ENCODE measurements at regions not wholly inside any gene's neighbourhood (a gene's known extent, or its start where the extent isn't known, plus 50 kb on each side); places are given as distances from the start of the nearest gene placed in this dataset.

DNA sequence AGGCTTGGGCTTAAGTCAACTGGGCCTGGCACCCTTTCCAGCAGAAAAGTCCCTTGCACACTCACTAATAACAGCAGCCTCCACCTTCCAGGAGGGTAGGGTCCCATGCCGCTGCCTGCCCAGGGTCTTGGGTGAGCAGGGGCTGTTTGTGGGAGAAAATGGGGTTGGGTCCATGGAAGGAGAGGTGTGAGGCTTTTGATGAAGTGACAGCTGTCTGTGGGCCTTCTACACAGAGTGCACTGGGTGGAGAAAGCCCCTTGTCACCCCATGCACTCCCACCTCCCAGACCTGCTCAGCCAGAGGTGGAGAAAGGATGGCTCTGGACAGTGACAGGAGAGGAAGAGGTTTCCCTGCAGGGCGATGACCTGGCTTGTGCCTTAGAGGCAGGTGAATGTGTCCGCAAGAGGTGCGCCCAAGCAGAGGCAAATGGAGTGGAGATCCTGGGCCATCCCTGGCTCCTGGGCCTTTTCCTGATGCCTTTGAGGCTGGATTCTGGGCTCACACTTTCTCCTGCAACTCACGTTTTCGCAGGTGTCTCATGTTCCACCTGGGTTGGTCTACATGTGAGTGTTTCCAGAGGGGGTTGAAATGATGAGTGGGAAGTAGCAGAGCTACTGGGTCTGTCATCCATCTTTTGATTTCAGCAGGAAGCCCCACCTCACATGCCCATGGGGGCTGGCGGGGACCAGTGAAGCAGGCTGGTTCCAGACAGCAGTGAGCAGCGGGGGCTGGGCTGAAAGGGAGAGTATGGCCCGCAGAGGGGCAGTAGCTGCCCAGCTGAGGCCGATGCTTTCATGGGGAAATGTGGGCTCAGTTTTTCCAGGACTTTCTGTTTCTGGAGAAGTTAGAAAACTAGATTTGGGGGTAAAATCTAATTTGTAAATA lies 85.2 kb upstream of the PRR23E start:
- no peak for DNase-seq (ENCODE audit: low read depth)

DNA sequence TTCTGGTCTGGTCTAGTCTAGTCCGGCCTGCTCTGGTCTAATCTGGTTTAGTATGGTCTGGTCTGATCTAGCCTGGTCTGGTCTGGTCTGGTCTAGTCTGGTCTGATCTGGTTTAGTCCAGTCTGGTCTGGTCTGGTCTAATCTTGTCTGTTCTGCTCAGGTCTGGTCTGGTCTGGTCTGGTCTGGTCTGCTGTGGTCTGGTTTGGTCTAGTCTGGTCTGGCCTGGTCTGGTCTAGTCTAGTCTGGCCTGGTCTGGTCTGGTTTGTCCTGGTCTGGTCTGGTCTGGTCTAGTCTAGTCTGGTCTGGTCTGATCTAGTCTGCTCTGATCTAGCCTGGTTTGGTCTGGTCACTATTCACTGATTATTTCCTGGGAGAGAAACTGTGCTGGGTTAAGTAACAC lies 84.1 kb upstream of the PRR23E start:
- no peak for DNase-seq (ENCODE audit: low read depth)

DNA sequence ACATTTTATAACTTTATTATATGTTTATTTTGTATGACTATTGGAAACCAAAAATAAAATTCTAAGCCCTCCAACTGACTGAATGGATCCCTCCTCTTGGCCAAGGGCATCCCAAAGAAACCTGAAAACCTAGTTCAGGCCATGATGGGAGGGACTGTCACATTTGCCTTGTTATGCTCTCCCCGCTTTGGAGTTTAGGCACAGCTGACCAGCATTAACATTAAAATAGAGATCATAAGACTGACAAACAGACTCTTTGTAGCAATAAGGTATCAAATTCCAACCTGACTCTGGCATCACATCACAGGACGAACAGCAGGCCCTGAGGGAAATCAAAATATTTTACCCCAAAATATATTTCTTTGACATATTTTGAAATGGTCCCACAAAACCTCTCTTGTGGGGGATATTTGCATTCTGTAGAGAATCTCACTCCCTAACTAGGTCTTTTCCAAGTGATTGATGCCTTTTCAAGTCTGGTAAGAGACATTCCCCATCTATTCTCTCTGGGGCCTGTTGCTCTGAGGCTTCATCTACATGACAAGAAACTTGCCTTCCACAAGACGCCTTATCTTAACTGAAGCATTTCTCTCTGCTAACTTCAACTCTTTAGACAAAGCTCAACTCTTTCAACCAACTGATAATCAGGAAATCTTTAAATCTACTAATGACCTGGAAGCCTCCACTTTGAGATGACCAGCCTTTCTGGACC lies 81.8 kb upstream of the PRR23E start:
- no peak for DNase-seq (ENCODE audit: low read depth)

DNA sequence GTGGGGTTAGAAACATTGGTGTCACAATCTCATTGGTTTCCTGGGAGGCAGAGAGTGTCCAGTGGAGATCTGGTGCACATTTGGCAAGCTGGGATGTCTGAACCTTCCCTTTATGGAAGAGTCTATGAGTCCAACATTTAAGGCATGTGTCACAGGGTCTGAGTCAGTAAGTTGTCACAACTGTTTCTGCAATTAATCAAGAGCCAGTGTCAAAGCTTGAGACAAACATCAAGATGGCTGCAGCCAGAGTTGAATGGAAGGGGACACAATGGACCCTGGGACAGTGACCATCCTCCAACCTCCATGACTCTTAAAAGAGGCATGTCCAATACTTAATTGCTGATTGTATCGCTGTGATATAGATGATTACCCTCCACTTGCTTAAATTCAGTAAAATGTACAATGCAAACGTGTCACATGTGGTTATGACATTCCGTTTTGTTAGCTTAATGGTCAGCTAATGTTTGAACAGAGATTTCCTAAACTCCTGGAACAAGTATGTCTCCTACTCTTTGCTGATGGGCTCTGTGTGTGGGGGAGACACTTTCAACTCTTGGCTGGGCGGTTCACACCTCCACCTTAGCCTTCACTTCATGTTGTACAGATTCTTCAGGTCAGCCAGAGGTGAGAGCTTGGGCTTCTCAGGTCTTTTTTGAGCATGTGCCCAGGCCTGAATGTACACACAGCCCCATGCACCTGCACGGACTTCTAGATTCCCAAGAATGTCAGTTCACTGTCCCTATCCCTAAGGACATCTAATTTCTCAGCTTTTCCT lies 79.9 kb upstream of the PRR23E start:
- DNase-seq (ENCODE audit: low read depth), result no peak

DNA sequence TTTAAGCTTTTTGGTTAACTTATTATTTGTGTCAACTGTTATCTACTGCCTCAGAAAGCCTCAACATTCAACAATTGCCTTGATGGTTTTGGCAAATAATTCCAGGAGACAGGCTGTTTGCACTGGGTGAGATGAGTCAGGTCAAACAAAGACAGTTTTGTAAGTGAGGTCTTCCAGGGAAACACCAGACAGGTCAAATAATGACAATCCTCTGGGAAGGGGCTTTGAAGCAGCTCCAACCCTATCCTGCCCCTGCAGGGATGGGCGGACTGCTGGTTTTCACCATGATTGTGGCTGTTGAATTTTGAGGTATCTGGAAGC lies 79.4 kb upstream of the PRR23E start:
- no peak for DNase-seq (ENCODE audit: low read depth)

DNA sequence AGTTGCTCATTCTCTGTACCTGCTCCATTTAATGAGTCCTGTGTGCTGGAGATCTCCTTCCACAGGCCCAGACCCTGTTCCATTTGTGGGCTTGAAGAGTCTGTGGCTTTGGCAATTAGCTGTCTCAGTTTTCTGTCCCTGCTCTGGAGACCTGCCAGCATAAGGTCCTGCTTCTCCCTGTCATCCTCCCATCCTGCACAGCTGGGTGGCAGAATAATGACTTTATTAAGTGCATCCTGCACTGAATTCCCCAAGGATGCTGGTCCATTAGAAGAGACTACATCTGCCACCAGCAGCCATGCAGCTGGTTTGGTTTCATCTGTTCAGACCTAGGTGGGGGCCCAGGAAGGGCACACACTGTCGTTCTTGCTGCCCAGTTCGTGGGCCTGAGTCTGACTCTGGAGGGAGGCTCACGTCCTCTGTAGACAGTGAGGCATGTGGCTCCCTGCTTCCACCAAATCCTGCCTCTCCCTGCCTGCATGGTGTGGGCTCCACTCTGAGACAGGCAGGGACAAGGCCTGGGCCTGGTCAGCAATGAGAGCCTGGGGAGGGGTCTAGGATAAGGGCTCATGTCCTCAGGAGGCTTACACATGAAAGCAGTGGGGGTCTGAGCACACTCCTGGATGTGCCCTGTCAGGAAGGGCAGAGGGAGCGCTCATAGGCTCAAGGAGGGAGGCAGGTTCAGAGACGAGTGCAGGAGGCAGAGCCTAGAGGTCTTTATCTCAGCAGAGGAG lies 78.4 kb upstream of the PRR23E start:
- no peak for DNase-seq (ENCODE audit: low read depth)

DNA sequence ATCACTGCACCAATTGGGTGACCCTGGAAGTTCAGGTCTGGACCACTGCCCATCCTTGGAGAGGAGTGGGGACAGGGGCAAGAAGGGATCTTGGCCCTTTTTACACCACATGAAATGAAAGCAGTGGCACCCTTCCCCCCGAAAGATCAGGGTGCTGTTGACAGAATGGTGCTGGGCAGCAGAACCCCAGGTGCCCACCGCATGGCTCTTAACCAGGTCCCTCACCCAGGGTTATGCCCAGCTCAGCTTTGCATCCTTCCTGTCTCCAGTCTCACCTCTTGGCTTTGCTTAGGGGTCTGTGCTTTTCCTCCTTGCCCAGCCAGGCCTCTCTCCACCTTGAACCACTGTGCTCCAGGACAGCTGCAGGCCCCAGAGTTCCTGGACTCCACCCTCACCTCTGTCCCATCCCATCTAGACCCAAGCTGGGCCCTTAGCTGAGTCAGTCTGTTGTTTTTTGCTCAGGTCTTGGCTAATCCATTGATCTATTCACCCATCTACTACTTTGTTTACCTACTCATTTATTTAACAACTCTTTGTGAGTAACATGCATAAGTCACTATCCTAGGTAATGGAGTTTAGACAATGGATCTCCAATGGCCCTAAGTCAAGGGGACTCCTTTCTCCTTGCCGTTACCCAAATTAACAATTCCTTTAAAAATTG lies 77.1 kb upstream of the PRR23E start:
- DNase-seq (ENCODE audit: low read depth), result no peak

DNA sequence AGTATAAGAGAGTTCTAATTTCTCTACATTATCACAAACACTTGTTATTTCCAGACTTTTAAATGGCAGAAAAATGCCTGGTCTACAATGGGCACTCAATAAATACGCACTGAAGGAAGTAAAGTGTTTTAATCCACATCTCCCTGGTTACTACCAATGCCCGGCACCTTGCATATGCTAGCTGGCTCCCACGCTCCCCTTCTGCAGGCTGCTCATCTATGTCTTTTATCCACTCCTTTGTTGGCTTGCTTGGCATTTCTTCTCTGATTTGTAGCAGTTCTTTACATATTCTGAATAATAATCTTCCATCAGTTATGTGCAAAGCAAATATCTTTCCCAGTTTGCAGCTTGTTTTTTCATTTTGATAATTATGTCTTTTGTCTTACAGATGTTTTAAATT lies 74.6 kb upstream of the PRR23E start:
- DNase-seq (ENCODE audit: low read depth), result no peak

DNA sequence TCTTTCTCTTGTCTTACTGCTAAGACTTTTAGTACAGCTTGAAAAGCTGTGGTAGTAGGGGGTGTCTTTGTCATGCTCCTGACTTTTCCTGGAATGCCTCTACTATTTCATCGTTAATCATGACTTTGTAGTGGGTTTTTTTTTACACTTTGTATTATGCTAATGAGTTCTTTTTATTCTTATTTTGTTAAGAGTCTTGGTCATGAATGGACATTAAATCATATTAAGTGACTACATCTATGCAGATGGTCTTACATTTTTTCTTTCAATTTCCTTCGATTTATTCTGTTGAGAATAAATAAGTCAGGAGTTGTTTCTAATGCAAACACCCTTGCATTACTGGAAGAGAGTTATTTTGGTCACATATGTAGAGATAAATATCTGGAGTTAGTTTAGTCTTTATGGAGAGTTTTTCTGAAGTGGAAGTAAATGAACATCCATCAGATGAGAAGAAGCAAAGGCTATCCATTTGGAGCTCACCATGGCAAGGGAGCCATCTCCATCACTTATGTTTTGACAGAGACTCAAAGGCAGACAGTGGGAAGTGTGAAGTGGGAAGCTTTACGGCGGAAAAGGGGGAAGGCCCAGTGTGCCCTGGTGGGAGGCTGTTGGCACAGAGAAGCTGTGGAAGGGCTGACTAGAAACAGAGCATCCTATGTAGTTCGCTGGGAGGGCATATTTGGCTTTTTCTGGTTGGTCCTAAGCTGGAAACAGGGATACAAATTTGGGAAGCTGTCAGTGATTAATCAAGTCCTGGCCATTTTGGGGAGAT lies 73.1 kb upstream of the PRR23E start:
- DNase-seq (ENCODE audit: low read depth), result no peak

DNA sequence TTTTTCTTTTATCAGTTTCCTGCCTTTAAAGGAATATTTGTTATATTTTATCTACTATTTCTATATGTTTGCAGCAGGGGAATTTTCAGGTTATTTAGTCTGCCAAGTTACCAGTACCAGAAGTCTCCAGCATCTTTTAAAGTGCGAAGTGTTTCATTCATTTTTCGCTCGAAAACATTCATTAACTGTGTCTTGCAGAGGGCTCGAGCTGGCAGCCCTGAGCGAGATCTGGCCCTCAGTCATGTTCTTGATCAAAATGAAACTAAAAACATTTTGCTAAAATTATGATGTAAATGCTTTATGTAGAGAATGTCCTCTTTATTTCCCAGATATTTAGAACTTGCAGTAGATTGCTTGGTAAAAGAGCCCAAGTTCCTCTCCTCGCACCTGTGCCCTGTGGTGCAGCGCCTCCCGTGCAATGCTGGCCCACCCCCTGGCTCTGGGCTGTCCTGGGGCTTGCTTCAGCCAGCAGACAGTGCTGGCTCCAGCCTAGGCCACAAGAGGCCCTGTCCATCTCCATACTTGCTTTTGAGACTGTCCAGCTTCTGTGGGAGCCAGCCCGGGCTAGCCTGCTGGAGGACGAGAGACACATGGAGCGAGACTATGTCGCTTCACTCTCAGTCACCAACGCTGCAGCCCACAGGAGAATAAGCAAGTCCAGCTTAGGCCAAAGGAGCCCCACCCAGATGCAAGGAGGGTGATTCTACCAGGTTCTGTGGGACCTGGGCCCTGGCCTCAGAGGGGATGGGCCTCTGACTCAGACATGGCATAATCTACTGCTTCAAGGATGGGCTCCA lies 71.9 kb upstream of the PRR23E start:
- no peak for DNase-seq (ENCODE audit: low read depth)

DNA sequence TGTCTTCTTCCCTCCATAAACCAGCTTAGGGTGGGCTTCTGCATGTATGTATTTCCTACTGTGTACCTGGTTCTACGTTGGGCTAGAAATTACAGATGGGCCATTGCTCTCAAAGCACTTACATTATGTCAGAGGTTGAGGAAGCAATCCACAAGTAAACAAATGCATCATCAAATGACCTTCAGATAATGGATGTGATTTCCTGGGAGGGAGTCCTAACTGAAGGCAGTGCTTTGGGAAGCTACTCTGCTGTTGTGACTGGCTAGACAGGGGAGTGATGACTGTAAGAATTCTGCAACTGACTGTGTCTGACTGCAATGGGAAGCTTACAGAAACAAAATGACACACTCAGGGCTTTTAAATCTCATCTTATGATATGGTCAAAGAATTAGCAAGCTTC lies 71.0 kb upstream of the PRR23E start:
- no peak for DNase-seq (ENCODE audit: low read depth)

DNA sequence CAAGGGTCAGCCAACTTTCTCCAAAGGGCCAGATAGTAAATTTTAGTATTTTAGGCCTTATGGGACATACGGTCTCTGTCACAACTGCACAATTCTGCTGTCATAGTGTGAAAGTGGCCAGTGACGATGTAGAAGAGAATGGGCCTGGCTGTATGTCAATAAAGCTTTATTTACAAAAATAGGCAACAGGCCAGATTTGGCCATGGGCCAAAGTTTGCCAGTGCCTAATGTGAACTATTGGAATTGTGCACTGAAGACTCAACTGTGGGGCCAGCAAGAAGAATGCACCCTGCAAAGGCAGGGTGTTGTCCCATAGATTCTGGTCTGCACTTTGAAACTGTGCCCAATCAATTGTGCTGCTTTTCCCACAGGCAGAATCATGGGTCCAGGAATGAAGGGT lies 69.4 kb upstream of the PRR23E start:
- DNase-seq (ENCODE audit: low read depth), result no peak

DNA sequence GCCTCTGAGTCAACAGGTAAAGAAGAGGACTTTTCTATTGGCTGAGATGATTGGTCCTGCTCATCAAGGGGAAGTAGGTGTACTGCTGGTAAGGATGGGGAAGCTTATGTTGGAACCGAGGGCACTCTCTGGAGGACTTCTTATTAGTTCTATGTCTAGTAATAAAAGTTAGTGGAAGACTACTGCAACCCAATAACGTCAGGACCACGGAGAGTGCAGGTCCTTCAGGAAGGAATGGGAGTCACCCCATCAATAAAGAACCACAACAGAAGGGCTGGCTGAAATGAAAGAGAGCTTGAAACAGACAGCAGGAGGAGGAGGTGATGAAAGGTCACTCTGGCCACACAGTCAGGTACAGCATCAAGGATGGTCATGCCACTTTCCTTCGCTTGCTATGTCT lies 68.8 kb upstream of the PRR23E start:
- DNase-seq (ENCODE audit: low read depth), result peak; percentile 8

DNA sequence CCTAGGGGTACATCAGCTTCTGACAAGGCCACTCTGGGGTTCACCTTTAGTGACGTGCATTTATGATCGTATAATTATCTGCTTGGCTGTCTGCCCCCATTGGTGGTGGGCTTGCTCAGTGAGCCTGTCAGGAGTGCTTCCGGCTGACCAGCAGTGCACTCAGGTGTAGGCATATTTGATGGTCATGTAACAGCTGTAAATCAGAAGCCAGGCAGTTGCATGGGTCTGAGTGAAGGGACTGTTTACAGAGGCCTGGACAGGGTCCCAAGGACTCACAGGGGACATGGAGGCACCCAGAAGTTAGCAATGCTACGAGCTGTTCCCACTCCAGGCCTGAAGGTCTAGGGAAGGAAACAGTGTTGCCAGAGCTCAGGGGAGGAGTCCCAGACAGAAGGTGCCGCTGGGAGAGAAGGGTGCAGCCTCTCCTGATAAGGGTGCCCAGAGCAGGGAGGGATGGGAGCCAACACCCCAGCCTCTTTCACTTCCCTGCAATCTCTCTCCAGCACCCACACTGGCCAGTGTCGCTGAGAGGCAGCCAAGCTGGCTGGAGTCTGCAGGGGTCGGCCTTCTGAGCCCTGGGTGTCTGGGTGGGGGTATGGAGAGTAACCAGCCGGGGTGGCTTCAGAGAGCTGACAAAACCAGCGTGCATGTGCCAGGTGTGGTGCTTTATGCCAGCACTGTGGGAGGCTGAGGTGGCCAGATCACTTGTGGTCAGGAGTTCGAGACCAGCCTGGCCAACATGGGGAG lies 61.3 kb upstream of the PRR23E start:
- DNase-seq (ENCODE audit: low read depth), result no peak

DNA sequence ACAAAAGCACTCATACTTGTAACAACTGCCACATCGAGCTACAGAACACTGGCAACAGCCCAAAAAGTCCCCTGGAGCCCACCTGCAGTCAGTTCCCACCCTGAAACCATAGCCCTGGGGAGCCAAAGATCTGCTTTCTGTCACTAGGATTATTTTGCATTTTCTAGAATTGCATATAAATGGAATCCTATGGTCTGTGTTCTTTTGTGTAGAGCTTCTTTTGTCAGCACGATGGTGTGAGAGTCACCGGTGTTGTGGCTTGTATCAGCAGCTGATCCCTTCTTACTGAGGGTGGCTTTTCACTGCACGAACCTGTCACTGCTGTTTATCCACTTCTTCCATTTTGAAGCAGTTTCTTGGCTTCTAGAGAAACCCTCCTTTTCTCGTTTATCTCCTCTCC lies 60.1 kb upstream of the PRR23E start:
- no peak for DNase-seq (ENCODE audit: low read depth)

DNA sequence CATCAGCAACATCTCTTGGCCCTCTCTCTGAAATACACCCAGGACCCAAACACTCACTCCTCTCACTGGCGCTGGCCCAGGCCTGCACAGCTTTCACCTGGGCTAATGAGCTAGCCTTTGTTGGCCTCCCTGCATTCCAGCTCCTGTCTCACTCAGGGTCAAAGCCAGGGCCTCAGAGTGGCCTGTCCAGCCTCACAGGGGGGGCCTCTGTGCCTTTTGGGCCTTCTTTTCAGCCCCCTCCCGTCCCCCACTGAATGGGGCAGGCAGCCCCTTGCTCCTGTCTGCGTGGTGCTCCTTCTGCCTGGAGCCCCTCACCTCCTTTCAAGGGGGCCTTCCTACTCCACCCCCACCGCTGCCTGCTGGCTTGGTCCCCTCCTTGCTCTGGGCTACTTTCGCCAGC lies 59.0 kb upstream of the PRR23E start:
- DNase-seq (ENCODE audit: low read depth), result no peak

DNA sequence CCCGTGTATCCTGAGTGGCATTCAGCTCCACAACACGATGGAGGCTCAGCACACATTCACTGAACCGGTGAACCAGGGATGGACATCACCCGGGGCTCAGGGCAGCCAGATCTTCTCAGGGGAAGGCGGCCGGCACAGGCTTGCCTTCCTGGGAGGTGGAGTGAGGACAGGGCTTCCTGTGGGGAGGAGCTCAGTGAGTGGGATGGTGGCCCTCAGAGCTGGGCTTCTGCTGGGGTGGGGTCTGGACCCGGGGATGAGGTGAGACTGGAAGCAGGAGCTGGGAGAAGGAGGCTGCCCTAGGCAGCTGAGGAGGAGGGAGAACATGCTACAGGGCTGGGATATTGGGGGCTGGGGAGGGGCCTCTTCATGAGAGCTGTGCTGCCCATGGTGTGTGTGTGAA lies 58.5 kb upstream of the PRR23E start:
- no peak for DNase-seq (ENCODE audit: low read depth)

DNA sequence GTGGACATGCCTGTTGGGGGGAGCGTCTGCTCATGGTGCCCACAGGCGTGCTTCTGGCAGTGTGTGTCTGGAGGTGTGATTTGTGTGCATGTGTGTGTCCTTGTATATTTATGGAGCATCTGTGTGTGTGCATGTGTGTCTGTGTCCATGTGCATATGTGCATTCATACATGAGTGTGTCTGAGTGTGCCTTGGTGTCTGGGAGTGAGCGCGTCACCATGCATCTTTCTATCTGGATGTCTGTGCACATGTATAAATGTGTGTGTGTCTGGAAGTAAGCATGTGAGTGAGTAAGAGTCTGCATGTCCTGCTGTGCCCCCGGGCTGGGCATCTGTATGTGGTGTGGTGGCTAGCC lies 58.1 kb upstream of the PRR23E start:
- no peak for DNase-seq (ENCODE audit: low read depth)
